GM12892 (cell line): ENCODE measurements at regions not wholly inside any gene's neighbourhood (a gene's known extent, or its start where the extent isn't known, plus 50 kb on each side); places are given as distances from the start of the nearest gene placed in this dataset.

Experiments
- POLR2A ChIP-seq: IDR thresholded peaks from 2 replicates; pipeline ENCODE4 v1.6.1; 2011; ENCODE audit warnings: low read depth, low read length, control low read depth
- POLR2AphosphoS5 ChIP-seq: IDR thresholded peaks from 2 replicates; pipeline ENCODE4 v1.6.1; 2011; ENCODE audit warnings: low read depth, low read length, control low read depth
- TAF1 ChIP-seq: IDR thresholded peaks from 2 replicates; pipeline ENCODE4 v1.6.1; 2011; ENCODE audit warnings: low read depth, mild to moderate bottlenecking, control low read depth, low read length, borderline replicate concordance

DNA sequence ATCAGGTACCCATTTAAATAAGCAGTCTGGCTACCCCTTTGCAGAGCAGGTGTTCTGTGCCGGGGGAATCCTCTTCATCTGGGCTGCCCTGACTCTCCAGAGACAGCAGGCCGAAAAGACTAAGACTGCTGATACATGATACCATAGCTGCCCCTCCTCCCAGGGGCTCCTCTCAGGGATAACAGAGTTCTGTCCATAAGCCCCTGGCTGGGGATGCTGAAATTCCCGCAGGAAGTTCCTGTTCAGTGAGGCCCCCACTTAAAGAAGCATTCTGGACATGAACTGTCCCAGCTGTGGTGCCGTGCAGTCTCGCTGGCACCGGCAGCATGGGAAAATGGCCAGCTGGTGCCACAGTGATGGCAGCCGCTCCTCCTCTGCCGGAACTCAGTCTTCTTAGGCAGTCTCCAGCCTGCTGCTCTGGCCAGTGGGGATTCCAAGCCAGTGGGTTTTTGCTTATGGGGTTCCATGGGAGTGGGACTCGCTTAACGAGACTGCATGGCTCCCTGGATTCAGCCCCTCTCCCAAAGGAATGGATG, 1026.2 kb downstream of the NAALADL2 start:
- TF ChIP-seq POLR2A (no peak), POLR2AphosphoS5 (no peak), TAF1 (no peak)
